Astrocyte of the cerebellum (primary cell): ENCODE measurements at regions not wholly inside any gene's neighbourhood (a gene's known extent, or its start where the extent isn't known, plus 50 kb on each side); places are given as distances from the start of the nearest gene placed in this dataset.

Source experiments
- DNase-seq: peaks from one replicate; pipeline ENCODE4 v3.0.0-alpha.2; 2011; ENCODE audit warnings: low read depth
- H3K4me3 ChIP-seq: 2 replicates; pipeline ENCODE4 v1.5.1; 2011; ENCODE audit warnings: mild to moderate bottlenecking, low read depth, low read length, moderate library complexity
- CTCF ChIP-seq: IDR thresholded peaks from 2 replicates; pipeline ENCODE4 v1.5.1; 2012; ENCODE audit warnings: low read length, low read depth, moderate library complexity, mild to moderate bottlenecking; ENCODE audit errors: missing control alignments
- in situ Hi-C: cut with HindIII; loops from 2 replicates; pipeline ENCODE4 v1.10.0; 2017; ENCODE audit warnings: low sequenced_read_pairs

GRCh38 chr13:71924931-71925330 is 57.9 kb upstream of the DACH1 start:
- DNase-seq: no peak
- H3K4me3 ChIP-seq: no peak overlapping the region
- TF ChIP-seq CTCF: no peak
- in situ Hi-C loops: no loop called here

GRCh38 chr13:71922194-71922593 is 55.2 kb upstream of the DACH1 start:
- no peak for DNase-seq
- no peak for TF ChIP-seq CTCF
- no peak overlapping the region for H3K4me3 ChIP-seq
- in situ Hi-C loops: no loop called here
